ENCODE measurements at regions not wholly inside any gene's neighbourhood (a gene's known extent, or its start where the extent isn't known, plus 50 kb on each side); places are given as distances from the start of the nearest gene placed in this dataset.

GRCh38 chr11:121793916-121794315 lies 322.1 kb downstream of the BLID start:
- Histone ChIP-seq H3K4me3 (ENCODE audit: control extremely low read depth in 1 of 5, extremely low read depth in 1 of 5, insufficient read depth in 1 of 5, low read depth in 2 of 5, low read length in 4 of 5) (no peak overlapping the region), H3K27ac (ENCODE audit: low read length in 2 of 2) (no peak overlapping the region), H3K79me2 (ENCODE audit: control insufficient read depth, insufficient read depth, low read length) (no peaks in the 10 kb centered on the region), H3K36me3 (replicated peaks in 1 of 2; ENCODE audit: control extremely low read depth in 1 of 2, control insufficient read depth in 1 of 2, extremely low read depth in 1 of 2, insufficient read depth in 2 of 2, low read length in 1 of 2) (no peaks in the 10 kb centered on the region), H4K20me1 (ENCODE audit: control insufficient read depth, insufficient read depth, low read length, poor library complexity, severe bottlenecking) (no peaks in the 10 kb centered on the region), H3K9me3 (ENCODE audit: control extremely low read depth in 1 of 3, control insufficient read depth in 2 of 3, insufficient read depth in 1 of 3, low read length in 2 of 3) (peaks cover 0 to 5% (median 0%) of the 10 kb centered on the region in 3 donors), H3K4me1 (ENCODE audit: control insufficient read depth in 2 of 2, insufficient read depth in 2 of 2, low read length in 2 of 2) (no peaks in the 10 kb centered on the region), H3K4me2 (replicated peaks; ENCODE audit: low read depth, low read length, poor library complexity, severe bottlenecking) (no peak overlapping the region), H3K9ac (ENCODE audit: low read length) (no peak overlapping the region), H3K27me3 (replicated peaks in 1 of 4; ENCODE audit: control extremely low read depth in 1 of 4, control insufficient read depth in 3 of 4, insufficient read depth in 4 of 4, low read length in 3 of 4) (no peaks in the 10 kb centered on the region), H2AFZ (ENCODE audit: insufficient read depth, low read depth, low read length, poor library complexity, severe bottlenecking) (no peak overlapping the region)
- DNase-seq (no peak), ATAC-seq (ENCODE audit: low read depth) (no peak)
- TF ChIP-seq EZH2 (IDR thresholded peaks at IDR 0.05; ENCODE audit: borderline replicate concordance, insufficient read depth, low read depth, low read length, poor library complexity, severe bottlenecking): no peak
- TF ChIP-seq, protein P1, sequence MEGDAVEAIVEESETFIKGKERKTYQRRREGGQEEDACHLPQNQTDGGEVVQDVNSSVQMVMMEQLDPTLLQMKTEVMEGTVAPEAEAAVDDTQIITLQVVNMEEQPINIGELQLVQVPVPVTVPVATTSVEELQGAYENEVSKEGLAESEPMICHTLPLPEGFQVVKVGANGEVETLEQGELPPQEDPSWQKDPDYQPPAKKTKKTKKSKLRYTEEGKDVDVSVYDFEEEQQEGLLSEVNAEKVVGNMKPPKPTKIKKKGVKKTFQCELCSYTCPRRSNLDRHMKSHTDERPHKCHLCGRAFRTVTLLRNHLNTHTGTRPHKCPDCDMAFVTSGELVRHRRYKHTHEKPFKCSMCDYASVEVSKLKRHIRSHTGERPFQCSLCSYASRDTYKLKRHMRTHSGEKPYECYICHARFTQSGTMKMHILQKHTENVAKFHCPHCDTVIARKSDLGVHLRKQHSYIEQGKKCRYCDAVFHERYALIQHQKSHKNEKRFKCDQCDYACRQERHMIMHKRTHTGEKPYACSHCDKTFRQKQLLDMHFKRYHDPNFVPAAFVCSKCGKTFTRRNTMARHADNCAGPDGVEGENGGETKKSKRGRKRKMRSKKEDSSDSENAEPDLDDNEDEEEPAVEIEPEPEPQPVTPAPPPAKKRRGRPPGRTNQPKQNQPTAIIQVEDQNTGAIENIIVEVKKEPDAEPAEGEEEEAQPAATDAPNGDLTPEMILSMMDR (IDR thresholded peaks at IDR 0.05): no peak
- ChIA-PET CTCF (no interaction called here), POLR2A (no interaction called here)
- H3K27me3 Mint-ChIP-seq: peaks cover 21% of the 10 kb centered on the region
- no peaks in the 10 kb centered on the region for H3K9me3 Mint-ChIP-seq (ENCODE audit: insufficient read depth)
- no peaks in the 10 kb centered on the region for H3K4me1 Mint-ChIP-seq
- H3K4me3 Mint-ChIP-seq: no peak overlapping the region
- intact Hi-C loops (cut with micrococcal nuclease): no loop called here
- WGBS (ENCODE audit: insufficient coverage): 92% methylated on average over 4 of the region's 6 CpGs
- no peak overlapping the region for H3K27ac Mint-ChIP-seq

DNA sequence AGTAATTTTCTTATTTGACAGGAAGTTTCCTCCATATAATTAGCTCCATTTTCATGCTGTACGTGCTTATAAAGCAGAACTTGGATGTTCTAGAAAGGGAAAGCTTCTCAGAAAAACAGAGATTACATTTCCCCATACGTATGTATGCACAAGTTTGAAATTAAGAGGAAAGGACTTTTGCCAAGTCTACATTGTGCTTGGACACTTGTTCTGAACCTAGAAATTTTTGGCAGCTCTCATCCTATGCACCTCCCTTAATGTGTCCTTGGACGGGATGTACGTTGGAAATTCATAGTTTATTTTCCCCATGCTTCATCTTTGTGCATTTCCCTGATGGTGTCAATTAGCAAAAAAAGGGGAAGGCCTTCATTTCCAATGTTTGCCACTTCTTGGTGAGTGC lies 322.7 kb downstream of the BLID start:
- Histone ChIP-seq H3K9ac (ENCODE audit: low read length) (no peak overlapping the region), H2AFZ (ENCODE audit: insufficient read depth, low read depth, low read length, poor library complexity, severe bottlenecking) (no peak overlapping the region), H3K4me3 (ENCODE audit: control extremely low read depth in 1 of 5, extremely low read depth in 1 of 5, insufficient read depth in 1 of 5, low read depth in 2 of 5, low read length in 4 of 5) (no peak overlapping the region), H3K36me3 (replicated peaks in 1 of 2; ENCODE audit: control extremely low read depth in 1 of 2, control insufficient read depth in 1 of 2, extremely low read depth in 1 of 2, insufficient read depth in 2 of 2, low read length in 1 of 2) (no peaks in the 10 kb centered on the region), H3K79me2 (ENCODE audit: control insufficient read depth, insufficient read depth, low read length) (no peaks in the 10 kb centered on the region), H3K27ac (ENCODE audit: low read length in 2 of 2) (no peak overlapping the region), H3K27me3 (replicated peaks in 1 of 4; ENCODE audit: control extremely low read depth in 1 of 4, control insufficient read depth in 3 of 4, insufficient read depth in 4 of 4, low read length in 3 of 4) (peaks cover 0 to under 1% (median 0%) of the 10 kb centered on the region in 4 experiments), H3K4me1 (ENCODE audit: control insufficient read depth in 2 of 2, insufficient read depth in 2 of 2, low read length in 2 of 2) (no peaks in the 10 kb centered on the region), H3K4me2 (replicated peaks; ENCODE audit: low read depth, low read length, poor library complexity, severe bottlenecking) (no peak overlapping the region), H4K20me1 (ENCODE audit: control insufficient read depth, insufficient read depth, low read length, poor library complexity, severe bottlenecking) (no peaks in the 10 kb centered on the region), H3K9me3 (ENCODE audit: control extremely low read depth in 1 of 3, control insufficient read depth in 2 of 3, insufficient read depth in 1 of 3, low read length in 2 of 3) (peaks cover 0 to 5% (median 0%) of the 10 kb centered on the region in 3 donors)
- H3K4me3 Mint-ChIP-seq: no peak overlapping the region
- DNase-seq (no peak), ATAC-seq (ENCODE audit: low read depth) (no peak)
- H3K9me3 Mint-ChIP-seq (ENCODE audit: insufficient read depth): no peaks in the 10 kb centered on the region
- ChIA-PET CTCF (no interaction called here), POLR2A (no interaction called here)
- no peaks in the 10 kb centered on the region for H3K4me1 Mint-ChIP-seq
- intact Hi-C loops (cut with micrococcal nuclease): no loop called here
- no CpG with 5 or more reads among the region's 4 CpGs for WGBS (ENCODE audit: insufficient coverage)
- no peak overlapping the region for H3K27ac Mint-ChIP-seq
- TF ChIP-seq EZH2 (IDR thresholded peaks at IDR 0.05; ENCODE audit: borderline replicate concordance, insufficient read depth, low read depth, low read length, poor library complexity, severe bottlenecking): no peak
- TF ChIP-seq, protein P1 (IDR thresholded peaks at IDR 0.05): no peak
- H3K27me3 Mint-ChIP-seq: peaks cover 25% of the 10 kb centered on the region
